Trophoblast cell (in vitro differentiated cells and primary cell): ENCODE measurements at regions not wholly inside any gene's neighbourhood (a gene's known extent, or its start where the extent isn't known, plus 50 kb on each side); places are given as distances from the start of the nearest gene placed in this dataset.
"Not testable (repeated sequence)": the region's sequence is repeated elsewhere in the genome, so short reads cannot be mapped to it uniquely, and the experiment has no call there.

Experiments
- DNase-seq, 2 donors: peaks; one replicate each; pipeline ENCODE4 v3.0.0-alpha.2; 2016
- H2AFZ ChIP-seq: 2 replicates; pipeline ENCODE4 v1.6.1; 2013; ENCODE audit warnings: low read length, moderate library complexity, mild to moderate bottlenecking; ENCODE audit not compliant: insufficient read depth, poor library complexity
- H2AK5ac ChIP-seq: 2 replicates; pipeline ENCODE4 v1.6.1; 2013; ENCODE audit warnings: mild to moderate bottlenecking, low read length
- H2BK120ac ChIP-seq: 2 replicates; pipeline ENCODE4 v1.6.1; 2013; ENCODE audit warnings: low read length, mild to moderate bottlenecking, moderate library complexity; ENCODE audit not compliant: insufficient read depth, poor library complexity
- H2BK12ac ChIP-seq: 2 replicates; pipeline ENCODE4 v1.6.1; 2013; ENCODE audit warnings: mild to moderate bottlenecking, low read length, moderate library complexity
- H2BK5ac ChIP-seq: 2 replicates; pipeline ENCODE4 v1.6.1; 2013; ENCODE audit warnings: low read length, low read depth, moderate library complexity, mild to moderate bottlenecking; ENCODE audit not compliant: poor library complexity
- H3K14ac ChIP-seq: 2 replicates; pipeline ENCODE4 v1.6.1; 2013; ENCODE audit warnings: mild to moderate bottlenecking, low read length
- H3K18ac ChIP-seq: 2 replicates; pipeline ENCODE4 v1.6.1; 2013; ENCODE audit warnings: mild to moderate bottlenecking, low read length
- H3K23ac ChIP-seq: 2 replicates; pipeline ENCODE4 v1.6.1; 2013; ENCODE audit warnings: low read length
- H3K27ac ChIP-seq: 2 replicates; pipeline ENCODE4 v1.5.1; 2013; ENCODE audit warnings: low read depth, mild to moderate bottlenecking, inconsistent platforms, low read length, moderate library complexity
- H3K27me3 ChIP-seq: 2 replicates; pipeline ENCODE4 v1.6.1; 2013; ENCODE audit warnings: inconsistent platforms, mild to moderate bottlenecking, low read length, moderate library complexity; ENCODE audit not compliant: insufficient read depth
- H3K36me3 ChIP-seq, 2 experiments: 1 replicate in 1 of 2; 2 replicates in 1 of 2; pipeline ENCODE4 v1.6.1; 2013; ENCODE audit warnings: low read length in 2 of 2, mild to moderate bottlenecking in 2 of 2, moderate library complexity in 1 of 2; ENCODE audit not compliant: insufficient read depth in 2 of 2, control insufficient read depth in 1 of 2
- H3K4ac ChIP-seq: 2 replicates; pipeline ENCODE4 v1.6.1; 2013; ENCODE audit warnings: low read depth, mild to moderate bottlenecking, low read length, moderate library complexity
- H3K4me1 ChIP-seq, 2 experiments: 1 replicate in 1 of 2; 2 replicates in 1 of 2; pipeline ENCODE4 v1.6.1; 2013; ENCODE audit warnings: low read length in 2 of 2, mild to moderate bottlenecking in 2 of 2, moderate library complexity in 1 of 2; ENCODE audit not compliant: insufficient read depth in 2 of 2, control insufficient read depth in 1 of 2
- H3K4me2 ChIP-seq: 2 replicates; pipeline ENCODE4 v1.6.1; 2013; ENCODE audit warnings: inconsistent platforms, mild to moderate bottlenecking, low read length, moderate library complexity
- H3K4me3 ChIP-seq: 2 replicates; pipeline ENCODE4 v1.5.1; 2013; ENCODE audit warnings: mild to moderate bottlenecking, low read depth, low read length, inconsistent platforms
- H3K79me1 ChIP-seq: one replicate; pipeline ENCODE4 v1.6.1; 2013; ENCODE audit warnings: low read length
- H3K79me2 ChIP-seq: 2 replicates; pipeline ENCODE4 v1.6.1; 2013; ENCODE audit warnings: low read length, mild to moderate bottlenecking; ENCODE audit not compliant: control insufficient read depth, insufficient read depth, poor library complexity
- H3K9ac ChIP-seq: 2 replicates; pipeline ENCODE4 v1.6.1; 2013; ENCODE audit warnings: mild to moderate bottlenecking, low read length
- H3K9me3 ChIP-seq: 2 replicates; pipeline ENCODE4 v1.6.1; 2013; ENCODE audit warnings: low read depth, mild to moderate bottlenecking, control low read depth, inconsistent platforms, low read length; ENCODE audit not compliant: insufficient read depth
- H4K12ac ChIP-seq: 2 replicates; pipeline ENCODE4 v1.6.1; 2013; ENCODE audit warnings: low read depth, mild to moderate bottlenecking, low read length, moderate library complexity
- H4K8ac ChIP-seq: 2 replicates; pipeline ENCODE4 v1.6.1; 2013; ENCODE audit warnings: low read depth, mild to moderate bottlenecking, low read length, moderate library complexity
- H4K91ac ChIP-seq: one replicate; pipeline ENCODE4 v1.6.1; 2013; ENCODE audit warnings: low read depth, mild to moderate bottlenecking, low read length, moderate library complexity
- WGBS: extraction: QIAGEN DNeasy Blood & Tissue Kit; methylation state at CpG from one replicate; pipeline ENCODE4 v1.1.7; 2013; ENCODE audit warnings: missing lambda C conversion rate; ENCODE audit not compliant: insufficient read length, insufficient coverage; ENCODE audit errors: extremely low coverage; 5-methylcytosine and 5-hydroxymethylcytosine counted together

GRCh38 chrX:108946531-108946930, 210.2 kb upstream of the IRS4 start:
- Histone ChIP-seq H3K18ac (no peak overlapping the region), H3K27me3 (no peaks in the 10 kb centered on the region), H4K8ac (no peak overlapping the region), H2BK12ac (no peak overlapping the region), H3K79me2 (no peaks in the 10 kb centered on the region), H3K4me2 (no peak overlapping the region), H2BK120ac (no peak overlapping the region), H3K27ac (no peak overlapping the region), H3K14ac (no peak overlapping the region), H2BK5ac (no peak overlapping the region), H2AFZ (no peak overlapping the region), H3K23ac (no peak overlapping the region), H2AK5ac (no peak overlapping the region), H3K4ac (no peak overlapping the region), H4K12ac (no peak overlapping the region), H3K4me1 (no peaks in the 10 kb centered on the region), H3K79me1 (no peaks in the 10 kb centered on the region), H4K91ac (no peak overlapping the region), H3K9me3 (no peaks in the 10 kb centered on the region), H3K36me3 (no peaks in the 10 kb centered on the region), H3K9ac (no peak overlapping the region), H3K4me3 (no peak overlapping the region)
- DNase-seq: peak; percentile 1 to 51
- no CpG with 5 or more reads among the region's 4 CpGs for WGBS

GRCh38 chrX:108945883-108946523, 209.6 kb upstream of the IRS4 start:
- no peak overlapping the region for H3K4ac ChIP-seq
- H3K4me1 ChIP-seq: no peaks in the 10 kb centered on the region
- peak; percentile 51 to 70 for DNase-seq
- H3K4me3 ChIP-seq: no peak overlapping the region
- no peaks in the 10 kb centered on the region for H3K36me3 ChIP-seq
- no peak overlapping the region for H2BK5ac ChIP-seq
- no peak overlapping the region for H2BK120ac ChIP-seq
- no peak overlapping the region for H3K18ac ChIP-seq
- no peak overlapping the region for H4K12ac ChIP-seq
- no CpG with 5 or more reads among the region's 3 CpGs for WGBS
- no peak overlapping the region for H3K14ac ChIP-seq
- no peak overlapping the region for H3K9ac ChIP-seq
- H3K79me2 ChIP-seq: no peaks in the 10 kb centered on the region
- no peak overlapping the region for H4K91ac ChIP-seq
- H4K8ac ChIP-seq: no peak overlapping the region
- no peak overlapping the region for H2BK12ac ChIP-seq
- H3K4me2 ChIP-seq: no peak overlapping the region
- H3K9me3 ChIP-seq: no peaks in the 10 kb centered on the region
- H3K27me3 ChIP-seq: no peaks in the 10 kb centered on the region
- no peak overlapping the region for H2AK5ac ChIP-seq
- H2AFZ ChIP-seq: no peak overlapping the region
- no peak overlapping the region for H3K23ac ChIP-seq
- H3K27ac ChIP-seq: no peak overlapping the region
- no peaks in the 10 kb centered on the region for H3K79me1 ChIP-seq

- no peak overlapping the region for H3K4me3 ChIP-seq
- no peaks in the 10 kb centered on the region for H3K79me1 ChIP-seq
- no peaks in the 10 kb centered on the region for H3K79me2 ChIP-seq
Observed at GRCh38 chrX:108914791-108915190, 178.4 kb upstream of the IRS4 start.

DNA sequence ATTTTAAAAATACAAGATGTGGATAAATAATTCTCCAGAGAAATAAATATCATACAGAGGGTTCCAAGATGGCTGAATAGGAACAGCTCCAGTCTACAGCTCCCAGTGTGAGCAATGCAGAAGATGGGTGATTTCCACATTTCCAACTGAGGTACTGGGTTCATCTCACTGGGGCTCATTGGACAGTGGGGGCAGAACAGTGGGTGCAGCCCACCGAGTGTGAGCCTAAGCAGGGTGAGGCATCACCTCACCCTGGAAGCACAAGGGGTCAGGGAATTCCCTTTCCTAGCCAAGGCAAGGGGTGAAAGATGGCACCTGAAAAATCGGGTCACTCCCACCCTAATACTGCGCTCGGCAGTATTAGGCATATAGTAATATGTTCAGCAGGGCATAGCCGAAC, 167.5 kb upstream of the IRS4 start:
- H4K8ac ChIP-seq, H3K79me2 ChIP-seq, H2BK120ac ChIP-seq, H4K91ac ChIP-seq, DNase-seq, H3K18ac ChIP-seq, H3K36me3 ChIP-seq, H3K4ac ChIP-seq, H2AK5ac ChIP-seq, H3K14ac ChIP-seq, H3K27me3 ChIP-seq, H3K79me1 ChIP-seq, H3K23ac ChIP-seq, H2BK12ac ChIP-seq, H2BK5ac ChIP-seq, H3K4me2 ChIP-seq, H4K12ac ChIP-seq, H2AFZ ChIP-seq, H3K4me3 ChIP-seq, H3K27ac ChIP-seq, H3K4me1 ChIP-seq, H3K9ac ChIP-seq, H3K9me3 ChIP-seq: not testable (repeated sequence)
- WGBS: no CpG with 5 or more reads among the region's 5 CpGs

More at GRCh38 chrX:108914791-108915190, 178.4 kb upstream of the IRS4 start:
- Histone ChIP-seq H3K4me2 (no peak overlapping the region), H3K23ac (no peak overlapping the region), H2BK5ac (no peak overlapping the region), H4K12ac (no peak overlapping the region), H3K27ac (no peak overlapping the region), H2AFZ (no peak overlapping the region), H2AK5ac (no peak overlapping the region), H3K36me3 (no peaks in the 10 kb centered on the region), H2BK120ac (no peak overlapping the region), H4K91ac (no peak overlapping the region), H3K18ac (no peak overlapping the region), H2BK12ac (no peak overlapping the region), H3K4ac (no peak overlapping the region), H3K14ac (no peak overlapping the region), H4K8ac (no peak overlapping the region), H3K9me3 (no peaks in the 10 kb centered on the region), H3K9ac (no peak overlapping the region), H3K4me1 (no peaks in the 10 kb centered on the region), H3K27me3 (no peaks in the 10 kb centered on the region)
- no peak for DNase-seq
